ENCODE measurements at regions not wholly inside any gene's neighbourhood (a gene's known extent, or its start where the extent isn't known, plus 50 kb on each side); places are given as distances from the start of the nearest gene placed in this dataset.

DNA sequence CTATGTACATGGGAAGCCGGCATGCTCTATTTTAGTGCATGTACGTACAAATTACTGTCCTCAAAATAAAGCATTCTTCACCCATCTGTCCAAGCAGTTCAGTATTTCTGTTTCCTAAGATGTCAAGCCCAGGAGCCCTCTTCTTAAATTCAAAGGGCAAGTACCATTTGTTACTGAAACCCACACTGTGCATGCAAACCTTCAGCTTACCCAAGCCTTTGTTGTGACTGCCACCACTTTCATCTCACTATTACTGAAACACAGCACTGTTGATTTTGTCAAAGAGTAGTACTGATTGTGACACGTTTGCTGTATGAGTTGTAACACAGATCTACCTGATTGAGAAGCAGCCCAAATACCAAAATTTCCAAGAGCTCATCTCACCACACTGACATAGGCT lies 390.4 kb upstream of the IZUMO3 start:
- no peak overlapping the region for H2AK9ac ChIP-seq (replicated peaks; ENCODE audit: low read depth, low read length, poor library complexity)
- no peak overlapping the region for H2AFZ ChIP-seq (replicated peaks; ENCODE audit: low read length, poor library complexity)
- intact Hi-C loops (cut with micrococcal nuclease) (no loop called here), dilution Hi-C loops (cut with HindIII; ENCODE audit: low sequenced_read_pairs, unreplicated experiment) (no loop called here), in situ Hi-C loops (cut with MboI; ENCODE audit: low sequenced_read_pairs) (no loop called here)
- no peak overlapping the region for H3K4me3 ChIP-seq (ENCODE audit: insufficient read depth, low read depth, low read length)
- no peak overlapping the region for H2BK20ac ChIP-seq (ENCODE audit: low read depth, low read length)
- DNase-seq (no peak), ATAC-seq (ENCODE audit: low read depth) (no peak)
- no peaks in the 10 kb centered on the region for H4K20me1 ChIP-seq (ENCODE audit: insufficient read depth, low read length)
- no peak overlapping the region for H3K56ac ChIP-seq (ENCODE audit: extremely low read depth, insufficient read depth, low read length)
- H3K4ac ChIP-seq (ENCODE audit: low read depth, low read length): no peak overlapping the region
- no peaks in the 10 kb centered on the region for H3K27me3 ChIP-seq (ENCODE audit: control insufficient read depth, insufficient read depth, low read length)
- H3K14ac ChIP-seq (replicated peaks; ENCODE audit: low read depth, low read length): no peak overlapping the region
- WGBS, 2 experiments (ENCODE audit: extremely low coverage in 2 of 2, insufficient read length in 1 of 2): no CpG with 5 or more reads among the region's 3 CpGs
- H2BK120ac ChIP-seq (ENCODE audit: low read depth, low read length): no peak overlapping the region
- no peak overlapping the region for H4K91ac ChIP-seq (ENCODE audit: insufficient read depth, low read depth, low read length)
- H2BK5ac ChIP-seq (ENCODE audit: low read depth, low read length, poor library complexity, severe bottlenecking): no peak overlapping the region
- H3K18ac ChIP-seq (ENCODE audit: low read depth, low read length): no peak overlapping the region
- CTCF ChIA-PET: no interaction called here
- TF ChIP-seq RFX5 (IDR thresholded peaks at IDR 0.05; ENCODE audit: low read depth, low read length): no peak
- TF ChIP-seq CEBPB (IDR thresholded peaks at IDR 0.05; ENCODE audit: low read depth, low read length): no peak
- TF ChIP-seq FOS (IDR thresholded peaks at IDR 0.05; ENCODE audit: low read depth, low read length): no peak
- TF ChIP-seq, protein P1, sequence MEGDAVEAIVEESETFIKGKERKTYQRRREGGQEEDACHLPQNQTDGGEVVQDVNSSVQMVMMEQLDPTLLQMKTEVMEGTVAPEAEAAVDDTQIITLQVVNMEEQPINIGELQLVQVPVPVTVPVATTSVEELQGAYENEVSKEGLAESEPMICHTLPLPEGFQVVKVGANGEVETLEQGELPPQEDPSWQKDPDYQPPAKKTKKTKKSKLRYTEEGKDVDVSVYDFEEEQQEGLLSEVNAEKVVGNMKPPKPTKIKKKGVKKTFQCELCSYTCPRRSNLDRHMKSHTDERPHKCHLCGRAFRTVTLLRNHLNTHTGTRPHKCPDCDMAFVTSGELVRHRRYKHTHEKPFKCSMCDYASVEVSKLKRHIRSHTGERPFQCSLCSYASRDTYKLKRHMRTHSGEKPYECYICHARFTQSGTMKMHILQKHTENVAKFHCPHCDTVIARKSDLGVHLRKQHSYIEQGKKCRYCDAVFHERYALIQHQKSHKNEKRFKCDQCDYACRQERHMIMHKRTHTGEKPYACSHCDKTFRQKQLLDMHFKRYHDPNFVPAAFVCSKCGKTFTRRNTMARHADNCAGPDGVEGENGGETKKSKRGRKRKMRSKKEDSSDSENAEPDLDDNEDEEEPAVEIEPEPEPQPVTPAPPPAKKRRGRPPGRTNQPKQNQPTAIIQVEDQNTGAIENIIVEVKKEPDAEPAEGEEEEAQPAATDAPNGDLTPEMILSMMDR (conservative IDR thresholded peaks at IDR 0.05; ENCODE audit: low read depth, low read length): no peak
- no peak for TF ChIP-seq BHLHE40 (IDR thresholded peaks at IDR 0.05; ENCODE audit: low read depth, low read length)
- no peak for TF ChIP-seq RCOR1 (IDR thresholded peaks at IDR 0.05; ENCODE audit: insufficient replicate concordance, low read length)
- TF ChIP-seq CHD1 (IDR thresholded peaks at IDR 0.05; ENCODE audit: low read depth, low read length): no peak
- TF ChIP-seq MAZ (IDR thresholded peaks at IDR 0.05; ENCODE audit: borderline replicate concordance, low read depth, low read length): no peak
- TF ChIP-seq, protein P2, sequence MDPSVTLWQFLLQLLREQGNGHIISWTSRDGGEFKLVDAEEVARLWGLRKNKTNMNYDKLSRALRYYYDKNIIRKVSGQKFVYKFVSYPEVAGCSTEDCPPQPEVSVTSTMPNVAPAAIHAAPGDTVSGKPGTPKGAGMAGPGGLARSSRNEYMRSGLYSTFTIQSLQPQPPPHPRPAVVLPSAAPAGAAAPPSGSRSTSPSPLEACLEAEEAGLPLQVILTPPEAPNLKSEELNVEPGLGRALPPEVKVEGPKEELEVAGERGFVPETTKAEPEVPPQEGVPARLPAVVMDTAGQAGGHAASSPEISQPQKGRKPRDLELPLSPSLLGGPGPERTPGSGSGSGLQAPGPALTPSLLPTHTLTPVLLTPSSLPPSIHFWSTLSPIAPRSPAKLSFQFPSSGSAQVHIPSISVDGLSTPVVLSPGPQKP (IDR thresholded peaks at IDR 0.05; ENCODE audit: borderline replicate concordance, low read depth, low read length): no peak
- TF ChIP-seq SMC3 (IDR thresholded peaks at IDR 0.05; ENCODE audit: low read depth, low read length): no peak
- no peak for TF ChIP-seq POLR2A (IDR thresholded peaks at IDR 0.05; ENCODE audit: low read depth, low read length)
- TF ChIP-seq, protein P3, sequence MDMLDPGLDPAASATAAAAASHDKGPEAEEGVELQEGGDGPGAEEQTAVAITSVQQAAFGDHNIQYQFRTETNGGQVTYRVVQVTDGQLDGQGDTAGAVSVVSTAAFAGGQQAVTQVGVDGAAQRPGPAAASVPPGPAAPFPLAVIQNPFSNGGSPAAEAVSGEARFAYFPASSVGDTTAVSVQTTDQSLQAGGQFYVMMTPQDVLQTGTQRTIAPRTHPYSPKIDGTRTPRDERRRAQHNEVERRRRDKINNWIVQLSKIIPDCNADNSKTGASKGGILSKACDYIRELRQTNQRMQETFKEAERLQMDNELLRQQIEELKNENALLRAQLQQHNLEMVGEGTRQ (IDR thresholded peaks at IDR 0.05; ENCODE audit: low read depth, low read length): no peak
- no peak for TF ChIP-seq NFE2L2 (IDR thresholded peaks at IDR 0.05; ENCODE audit: low read depth, low read length)
- no peak overlapping the region for H3K23ac ChIP-seq (ENCODE audit: low read depth, low read length)
- H3K9me1 ChIP-seq (ENCODE audit: insufficient read depth, low read length): no peaks in the 10 kb centered on the region
- no peak overlapping the region for H4K5ac ChIP-seq (ENCODE audit: low read depth, low read length)
- H3K36me3 ChIP-seq (ENCODE audit: control insufficient read depth, insufficient read depth, low read length): no peaks in the 10 kb centered on the region
- no TSS peak for BruUV-seq (replicated peaks)
- peaks cover 7% of the 10 kb centered on the region; the same call in 1 of the 2 replicates for H3K9me3 ChIP-seq (ENCODE audit: control insufficient read depth, insufficient read depth, low read length)
- no peak overlapping the region for H3K9ac ChIP-seq (ENCODE audit: low read depth, low read length)
- no peak overlapping the region for H2AK5ac ChIP-seq (ENCODE audit: low read depth, low read length)
- H4K8ac ChIP-seq (ENCODE audit: low read depth in 2 of 2, low read length in 2 of 2): no peak overlapping the region
- H3K79me1 ChIP-seq (ENCODE audit: low read depth in 1 of 2, low read length in 2 of 2): no peaks in the 10 kb centered on the region
- no peak overlapping the region for H3K4me2 ChIP-seq (ENCODE audit: low read depth, low read length)
- H2BK15ac ChIP-seq (ENCODE audit: low read depth, low read length): no peak overlapping the region
- no peaks in the 10 kb centered on the region for H3K4me1 ChIP-seq (ENCODE audit: control insufficient read depth, insufficient read depth, low read length)
- no peak overlapping the region for H3K27ac ChIP-seq (ENCODE audit: insufficient read depth, low read length)
- POLR2A ChIA-PET (ENCODE audit: unreplicated experiment): no interaction called here

Measured in IMR-90 (cell line).